ENCODE measurements at regions not wholly inside any gene's neighbourhood (a gene's known extent, or its start where the extent isn't known, plus 50 kb on each side); places are given as distances from the start of the nearest gene placed in this dataset.

DNA sequence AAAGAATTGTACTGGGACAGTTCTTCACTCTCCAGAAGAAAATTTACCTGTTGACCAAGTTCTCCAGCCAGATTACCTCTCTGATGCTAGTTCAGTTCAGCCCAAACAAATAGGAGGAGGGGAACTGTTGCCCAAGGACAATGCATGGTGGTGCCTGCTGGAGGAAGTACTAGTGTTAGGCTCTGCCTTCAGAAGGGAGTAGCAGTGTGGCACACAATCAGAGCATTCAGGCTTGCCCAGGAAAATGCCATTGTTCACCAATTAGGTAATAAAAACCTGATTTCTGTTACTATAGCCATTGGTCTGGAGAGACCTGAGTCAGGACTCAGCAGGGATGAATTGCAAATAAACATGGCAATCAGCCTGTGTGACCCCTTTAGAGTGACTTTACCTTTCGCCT lies 720.8 kb upstream of the ZNF608 start:
- TF ChIP-seq, protein P1, sequence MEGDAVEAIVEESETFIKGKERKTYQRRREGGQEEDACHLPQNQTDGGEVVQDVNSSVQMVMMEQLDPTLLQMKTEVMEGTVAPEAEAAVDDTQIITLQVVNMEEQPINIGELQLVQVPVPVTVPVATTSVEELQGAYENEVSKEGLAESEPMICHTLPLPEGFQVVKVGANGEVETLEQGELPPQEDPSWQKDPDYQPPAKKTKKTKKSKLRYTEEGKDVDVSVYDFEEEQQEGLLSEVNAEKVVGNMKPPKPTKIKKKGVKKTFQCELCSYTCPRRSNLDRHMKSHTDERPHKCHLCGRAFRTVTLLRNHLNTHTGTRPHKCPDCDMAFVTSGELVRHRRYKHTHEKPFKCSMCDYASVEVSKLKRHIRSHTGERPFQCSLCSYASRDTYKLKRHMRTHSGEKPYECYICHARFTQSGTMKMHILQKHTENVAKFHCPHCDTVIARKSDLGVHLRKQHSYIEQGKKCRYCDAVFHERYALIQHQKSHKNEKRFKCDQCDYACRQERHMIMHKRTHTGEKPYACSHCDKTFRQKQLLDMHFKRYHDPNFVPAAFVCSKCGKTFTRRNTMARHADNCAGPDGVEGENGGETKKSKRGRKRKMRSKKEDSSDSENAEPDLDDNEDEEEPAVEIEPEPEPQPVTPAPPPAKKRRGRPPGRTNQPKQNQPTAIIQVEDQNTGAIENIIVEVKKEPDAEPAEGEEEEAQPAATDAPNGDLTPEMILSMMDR (IDR thresholded peaks at IDR 0.05), result no peak
- TF ChIP-seq POLR2A (IDR thresholded peaks at IDR 0.05), result no peak
